ENCODE measurements at regions not wholly inside any gene's neighbourhood (a gene's known extent, or its start where the extent isn't known, plus 50 kb on each side); places are given as distances from the start of the nearest gene placed in this dataset.
"Not testable (repeated sequence)": the region's sequence is repeated elsewhere in the genome, so short reads cannot be mapped to it uniquely, and the experiment has no call there.

DNA sequence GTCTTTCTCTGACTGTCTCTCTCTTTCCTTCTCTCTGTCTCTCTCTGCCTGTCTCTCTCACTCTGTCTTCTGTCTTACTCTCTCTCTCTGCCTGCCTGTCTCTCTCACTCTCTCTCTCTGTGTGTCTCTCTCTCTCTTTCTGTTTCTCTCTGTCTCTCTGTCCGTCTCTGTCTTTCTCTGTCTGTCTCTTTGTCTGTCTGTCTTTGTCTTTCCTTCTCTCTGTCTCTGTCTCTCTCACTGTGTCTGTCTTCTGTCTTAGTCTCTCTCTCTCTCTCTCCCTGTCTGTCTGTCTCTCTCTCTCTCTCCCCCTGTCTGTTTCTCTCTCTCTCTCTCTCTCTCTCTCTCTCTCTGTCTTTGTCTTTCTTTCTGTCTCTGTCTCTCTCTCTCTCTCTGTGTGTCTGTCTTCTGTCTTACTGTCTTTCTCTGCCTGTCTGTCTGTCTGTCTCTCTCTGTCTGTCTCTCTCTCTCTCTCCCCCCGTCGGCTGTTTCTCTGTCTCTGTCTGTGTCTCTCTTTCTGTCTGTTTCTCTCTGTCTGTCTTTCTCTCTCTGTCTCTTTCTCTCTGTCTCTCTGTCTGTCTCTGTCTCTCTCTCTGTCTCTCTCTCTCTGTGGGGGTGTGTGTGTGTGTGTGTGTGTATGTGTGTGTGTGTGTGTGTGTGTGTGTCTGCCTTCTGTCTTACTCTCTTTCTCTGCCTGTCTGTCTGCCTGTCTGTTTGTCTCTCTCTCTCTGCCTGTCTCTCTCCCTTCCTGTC, 2056.8 kb upstream of the TPTE start:
- not testable (repeated sequence) for H3K27me3 ChIP-seq (ENCODE audit: control insufficient read depth, insufficient read depth, low read length); H3K4me3 ChIP-seq (ENCODE audit: low read length); H3K4me1 ChIP-seq (ENCODE audit: control insufficient read depth, insufficient read depth, low read length); DNase-seq; H3K9me3 ChIP-seq (replicated peaks; ENCODE audit: control insufficient read depth, low read depth, low read length); H3K27ac ChIP-seq (ENCODE audit: low read length); H3K36me3 ChIP-seq (ENCODE audit: control insufficient read depth, insufficient read depth, low read length)
- WGBS (ENCODE audit: insufficient coverage) = no CpG with 5 or more reads among the region's 3 CpGs

DNA sequence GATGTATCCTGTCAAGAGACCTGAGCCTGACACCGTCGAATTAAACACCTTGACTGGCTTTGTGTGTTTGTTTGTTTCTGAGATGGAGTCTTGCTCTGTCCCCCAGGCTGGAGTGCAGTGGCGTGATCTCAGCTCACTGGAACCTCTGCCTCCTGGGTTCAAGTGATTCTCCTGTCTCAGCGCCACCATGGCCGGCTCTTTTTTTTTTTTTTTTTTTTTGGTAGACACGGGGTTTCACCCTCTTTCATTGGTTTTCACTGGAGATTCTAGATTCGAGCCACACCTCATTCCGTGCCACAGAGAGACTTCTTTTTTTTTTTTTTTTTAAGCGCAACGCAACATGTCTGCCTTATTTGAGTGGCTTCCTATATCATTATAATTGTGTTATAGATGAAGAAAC, 2054.7 kb upstream of the TPTE start:
- not testable (repeated sequence) for H3K4me1 ChIP-seq (ENCODE audit: control insufficient read depth, insufficient read depth, low read length); DNase-seq; H3K36me3 ChIP-seq (ENCODE audit: control insufficient read depth, insufficient read depth, low read length); H3K27ac ChIP-seq (ENCODE audit: low read length); H3K27me3 ChIP-seq (ENCODE audit: control insufficient read depth, insufficient read depth, low read length); H3K4me3 ChIP-seq (ENCODE audit: low read length); H3K9me3 ChIP-seq (replicated peaks; ENCODE audit: control insufficient read depth, low read depth, low read length)
- no CpG with 5 or more reads among the region's 10 CpGs for WGBS (ENCODE audit: insufficient coverage)
